HEK293T (cell line): ENCODE measurements at regions not wholly inside any gene's neighbourhood (a gene's known extent, or its start where the extent isn't known, plus 50 kb on each side); places are given as distances from the start of the nearest gene placed in this dataset.

Experiments
- CTCF ChIA-PET: fragments of 350-600 bp; formaldehyde crosslinking; extraction: SDS; loops from one replicate; lab custom pipeline; 2021; ENCODE audit warnings: antibody characterized with exemption, inconsistent platforms; lab: Yijun Ruan, JAX
- POLR2A ChIA-PET: fragments of 350-600 bp; formaldehyde crosslinking; extraction: SDS; loops from one replicate; lab custom pipeline; 2020; ENCODE audit warnings: antibody characterized with exemption, inconsistent platforms; lab: Yijun Ruan, JAX
- DNase-seq: peaks from one replicate; pipeline ENCODE4 v3.0.0; 2012; ENCODE audit warnings: mixed read lengths; ENCODE audit errors: extremely low spot score
- ARNT ChIP-seq: fragments of 450-650 bp; IDR thresholded peaks from 2 replicates; pipeline ENCODE4 v1.6.1; 2017; ENCODE audit warnings: mild to moderate bottlenecking
- BHLHE40 ChIP-seq: fragments of 450-650 bp; IDR thresholded peaks from 2 replicates; pipeline ENCODE4 v1.6.1; 2016; ENCODE audit warnings: mild to moderate bottlenecking, moderate library complexity, borderline replicate concordance
- CTBP1 ChIP-seq: fragments of 450-650 bp; IDR thresholded peaks from 2 replicates; pipeline ENCODE4 v1.6.1; 2016; ENCODE audit warnings: borderline replicate concordance
- ELF4 ChIP-seq: fragments of 450-650 bp; IDR thresholded peaks from 2 replicates; pipeline ENCODE4 v1.6.1; 2017; ENCODE audit warnings: antibody characterized with exemption
- FOXA1 ChIP-seq: fragments of 450-650 bp; IDR thresholded peaks from 2 replicates; pipeline ENCODE4 v1.6.1; 2016; ENCODE audit warnings: mild to moderate bottlenecking
- FOXK2 ChIP-seq: fragments of 450-650 bp; IDR thresholded peaks from 2 replicates; pipeline ENCODE4 v1.6.1; 2016; ENCODE audit warnings: mild to moderate bottlenecking
- FOXM1 ChIP-seq: fragments of 450-650 bp; IDR thresholded peaks from 2 replicates; pipeline ENCODE4 v1.6.1; 2017; ENCODE audit warnings: mild to moderate bottlenecking, borderline replicate concordance
- HDGF ChIP-seq: fragments of 450-650 bp; IDR thresholded peaks from 2 replicates; pipeline ENCODE4 v1.6.1; 2017; ENCODE audit warnings: antibody characterized with exemption, borderline replicate concordance
- L3MBTL2 ChIP-seq: fragments of 450-650 bp; conservative IDR thresholded peaks from 2 replicates; pipeline ENCODE4 v1.6.1; 2016; ENCODE audit warnings: mild to moderate bottlenecking
- LEF1 ChIP-seq: fragments of 450-650 bp; IDR thresholded peaks from 2 replicates; pipeline ENCODE4 v1.6.1; 2017; ENCODE audit warnings: mild to moderate bottlenecking, borderline replicate concordance
- NFRKB ChIP-seq: fragments of 450-650 bp; IDR thresholded peaks from 2 replicates; pipeline ENCODE4 v1.6.1; 2016; ENCODE audit warnings: mild to moderate bottlenecking, moderate library complexity
- PKNOX1 ChIP-seq: fragments of 450-650 bp; IDR thresholded peaks from 2 replicates; pipeline ENCODE4 v1.6.1; 2016
- SP1 ChIP-seq: fragments of 450-650 bp; IDR thresholded peaks from 2 replicates; pipeline ENCODE4 v1.6.1; 2017
- SUZ12 ChIP-seq: fragments of 450-650 bp; IDR thresholded peaks from 2 replicates; pipeline ENCODE4 v1.6.1; 2016; ENCODE audit warnings: mild to moderate bottlenecking
- TARDBP ChIP-seq: fragments of 450-650 bp; IDR thresholded peaks from 2 replicates; pipeline ENCODE4 v1.6.1; 2016
- ZNF384 ChIP-seq: fragments of 450-650 bp; IDR thresholded peaks from 2 replicates; pipeline ENCODE4 v1.6.1; 2016

- ChIA-PET POLR2A (no interaction called here), CTCF (interaction anchor here (1.2 kb wide), 1 partner anchor 186 kb away, joined by 3 read pairs; no protein-coding TSS in a partner anchor)
- TF ChIP-seq FOXM1 (no peak), BHLHE40 (no peak), ELF4 (no peak), SP1 (no peak), LEF1 (no peak), FOXA1 (no peak), SUZ12 (no peak), TARDBP (no peak), ZNF384 (no peak), FOXK2 (no peak), L3MBTL2 (no peak)
- no peak for DNase-seq
Measured at GRCh38 chr18:61136711-61137251, 196.4 kb upstream of the CDH20 start.

- ChIA-PET CTCF (no interaction called here), POLR2A (no interaction called here)
Measured at GRCh38 chr18:61141691-61142090, 191.5 kb upstream of the CDH20 start.

GRCh38 chr18:61148322-61148721, 184.9 kb upstream of the CDH20 start:
- TF ChIP-seq LEF1 (no peak), BHLHE40 (no peak), PKNOX1 (no peak), ZNF384 (no peak), ARNT (no peak), HDGF (no peak), L3MBTL2 (no peak), SP1 (no peak), NFRKB (no peak), FOXA1 (no peak), SUZ12 (no peak), ELF4 (no peak), CTBP1 (no peak), FOXM1 (no peak), FOXK2 (no peak), TARDBP (no peak)
- CTCF ChIA-PET: no interaction called here

More at GRCh38 chr18:61141691-61142090, 191.5 kb upstream of the CDH20 start:
- TF ChIP-seq FOXA1: no peak
- TF ChIP-seq FOXK2: no peak
- TF ChIP-seq NFRKB: no peak
- TF ChIP-seq ELF4: no peak
- no peak for TF ChIP-seq LEF1
- no peak for TF ChIP-seq TARDBP
- no peak for TF ChIP-seq BHLHE40
- no peak for TF ChIP-seq L3MBTL2
- TF ChIP-seq PKNOX1: no peak
- no peak for TF ChIP-seq HDGF
- no peak for TF ChIP-seq SUZ12
- TF ChIP-seq SP1: no peak
- no peak for TF ChIP-seq FOXM1
- TF ChIP-seq CTBP1: no peak
- TF ChIP-seq ARNT: no peak
- TF ChIP-seq ZNF384: no peak
- no peak for DNase-seq

GRCh38 chr18:61149786-61150185, 183.4 kb upstream of the CDH20 start:
- CTCF ChIA-PET: no interaction called here
- no peak for TF ChIP-seq ELF4
- no peak for TF ChIP-seq SP1
- DNase-seq: no peak
- POLR2A ChIA-PET: no interaction called here

More at GRCh38 chr18:61148322-61148721, 184.9 kb upstream of the CDH20 start:
- POLR2A ChIA-PET: no interaction called here
- no peak for DNase-seq

- no peak for DNase-seq
- ChIA-PET POLR2A (no interaction called here), CTCF (no interaction called here)
- no peak for TF ChIP-seq FOXK2
- TF ChIP-seq PKNOX1: no peak
- no peak for TF ChIP-seq ZNF384
- TF ChIP-seq ARNT: no peak
- no peak for TF ChIP-seq FOXA1
- no peak for TF ChIP-seq BHLHE40
- no peak for TF ChIP-seq CTBP1
- TF ChIP-seq SP1: no peak
- no peak for TF ChIP-seq NFRKB
- no peak for TF ChIP-seq SUZ12
- TF ChIP-seq ELF4: no peak
- TF ChIP-seq FOXM1: no peak
- TF ChIP-seq LEF1: no peak
- TF ChIP-seq TARDBP: no peak
Measured at GRCh38 chr18:61153571-61153970, 179.7 kb upstream of the CDH20 start.

- DNase-seq: no peak
- CTCF ChIA-PET: no interaction called here
- POLR2A ChIA-PET: no interaction called here
- no peak for TF ChIP-seq NFRKB
- TF ChIP-seq FOXK2: no peak
- no peak for TF ChIP-seq L3MBTL2
- no peak for TF ChIP-seq PKNOX1
- TF ChIP-seq ARNT: no peak
- TF ChIP-seq ELF4: no peak
- no peak for TF ChIP-seq ZNF384
- TF ChIP-seq TARDBP: no peak
- TF ChIP-seq SP1: no peak
- no peak for TF ChIP-seq HDGF
- no peak for TF ChIP-seq SUZ12
- TF ChIP-seq LEF1: no peak
- TF ChIP-seq CTBP1: no peak
- no peak for TF ChIP-seq FOXM1
- TF ChIP-seq FOXA1: no peak
- no peak for TF ChIP-seq BHLHE40
Measured at GRCh38 chr18:61154866-61155265, 178.4 kb upstream of the CDH20 start.
